ENCODE measurements at regions not wholly inside any gene's neighbourhood (a gene's known extent, or its start where the extent isn't known, plus 50 kb on each side); places are given as distances from the start of the nearest gene placed in this dataset.

- TF ChIP-seq POLR2A (IDR thresholded peaks at IDR 0.05) (no peak), POLR2AphosphoS5 (IDR thresholded peaks at IDR 0.05) (no peak)
- TF ChIP-seq, protein P1, sequence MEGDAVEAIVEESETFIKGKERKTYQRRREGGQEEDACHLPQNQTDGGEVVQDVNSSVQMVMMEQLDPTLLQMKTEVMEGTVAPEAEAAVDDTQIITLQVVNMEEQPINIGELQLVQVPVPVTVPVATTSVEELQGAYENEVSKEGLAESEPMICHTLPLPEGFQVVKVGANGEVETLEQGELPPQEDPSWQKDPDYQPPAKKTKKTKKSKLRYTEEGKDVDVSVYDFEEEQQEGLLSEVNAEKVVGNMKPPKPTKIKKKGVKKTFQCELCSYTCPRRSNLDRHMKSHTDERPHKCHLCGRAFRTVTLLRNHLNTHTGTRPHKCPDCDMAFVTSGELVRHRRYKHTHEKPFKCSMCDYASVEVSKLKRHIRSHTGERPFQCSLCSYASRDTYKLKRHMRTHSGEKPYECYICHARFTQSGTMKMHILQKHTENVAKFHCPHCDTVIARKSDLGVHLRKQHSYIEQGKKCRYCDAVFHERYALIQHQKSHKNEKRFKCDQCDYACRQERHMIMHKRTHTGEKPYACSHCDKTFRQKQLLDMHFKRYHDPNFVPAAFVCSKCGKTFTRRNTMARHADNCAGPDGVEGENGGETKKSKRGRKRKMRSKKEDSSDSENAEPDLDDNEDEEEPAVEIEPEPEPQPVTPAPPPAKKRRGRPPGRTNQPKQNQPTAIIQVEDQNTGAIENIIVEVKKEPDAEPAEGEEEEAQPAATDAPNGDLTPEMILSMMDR (IDR thresholded peaks at IDR 0.05), result no peak
Observed at GRCh38 chr7:68222311-68222710, 1225.7 kb downstream of the TYW1 start.
